HG03045 (cell line): ENCODE measurements at regions not wholly inside any gene's neighbourhood (a gene's known extent, or its start where the extent isn't known, plus 50 kb on each side); places are given as distances from the start of the nearest gene placed in this dataset.

Experiments used
- ATAC-seq: cut with Tn5 transposase; IDR thresholded peaks from one replicate; pipeline ENCODE4 v1.9.1; 2021; ENCODE audit warnings: mild to moderate bottlenecking, moderate library complexity; ENCODE audit not compliant: unreplicated experiment

- ATAC-seq, result no peak
Observed at GRCh38 chr4:137468836-137469235, 63.5 kb downstream of the PCDH18 start.

GRCh38 chr4:137467537-137467936 lies 64.8 kb downstream of the PCDH18 start:
- ATAC-seq, result no peak

GRCh38 chr4:137463377-137464003 lies 68.8 kb downstream of the PCDH18 start:
- no peak for ATAC-seq

- no peak for ATAC-seq
Observed at GRCh38 chr4:137455647-137456321, 76.5 kb downstream of the PCDH18 start.

GRCh38 chr4:137454767-137455166 lies 77.5 kb downstream of the PCDH18 start:
- no peak for ATAC-seq

GRCh38 chr4:137452799-137453198 lies 79.5 kb downstream of the PCDH18 start:
- ATAC-seq, result no peak

- ATAC-seq, result no peak
Observed at GRCh38 chr4:137451172-137451825, 81.0 kb downstream of the PCDH18 start.

- ATAC-seq, result no peak
Observed at GRCh38 chr4:137448402-137448801, 83.9 kb downstream of the PCDH18 start.

GRCh38 chr4:137446071-137446470 lies 86.2 kb downstream of the PCDH18 start:
- no peak for ATAC-seq

GRCh38 chr4:137443031-137443800 lies 89.1 kb downstream of the PCDH18 start:
- no peak for ATAC-seq

GRCh38 chr4:137432446-137433311 lies 99.6 kb downstream of the PCDH18 start:
- ATAC-seq, result no peak

- ATAC-seq, result no peak
Observed at GRCh38 chr4:137430171-137430570, 102.1 kb downstream of the PCDH18 start.

- no peak for ATAC-seq
Observed at GRCh38 chr4:137427411-137427810, 104.9 kb downstream of the PCDH18 start.

GRCh38 chr4:137425281-137425680 lies 107.0 kb downstream of the PCDH18 start:
- ATAC-seq, result no peak

GRCh38 chr4:137422666-137423065 lies 109.6 kb downstream of the PCDH18 start:
- no peak for ATAC-seq

GRCh38 chr4:137421796-137422195 lies 110.5 kb downstream of the PCDH18 start:
- no peak for ATAC-seq

- ATAC-seq, result no peak
Observed at GRCh38 chr4:137420901-137421396, 111.3 kb downstream of the PCDH18 start.

GRCh38 chr4:137417676-137418075 lies 114.6 kb downstream of the PCDH18 start:
- no peak for ATAC-seq

- no peak for ATAC-seq
Observed at GRCh38 chr4:137414802-137415201, 117.5 kb downstream of the PCDH18 start.

GRCh38 chr4:137408527-137409177 lies 123.6 kb downstream of the PCDH18 start:
- no peak for ATAC-seq
